Liver (tissue), 8 donors: ENCODE measurements at regions not wholly inside any gene's neighbourhood (a gene's known extent, or its start where the extent isn't known, plus 50 kb on each side); places are given as distances from the start of the nearest gene placed in this dataset.

Experiments used
- DNase-seq: peaks from one replicate; pipeline ENCODE4 v3.0.0-alpha.2; 2017; ENCODE audit warnings: low spot score
- H3K27ac ChIP-seq, 2 donors: one replicate each; pipeline ENCODE4 v1.7.0; 2013; ENCODE audit warnings: inconsistent platforms in 2 of 2, low read length in 2 of 2, control low read depth in 1 of 2, low read depth in 1 of 2, mild to moderate bottlenecking in 1 of 2
- H3K27me3 ChIP-seq, 4 donors: one replicate each; pipeline versions ENCODE4 v1.6.1 to v1.7.0; 2013; ENCODE audit warnings: low read length in 3 of 4, inconsistent platforms in 1 of 4, mild to moderate bottlenecking in 1 of 4, moderate library complexity in 1 of 4; ENCODE audit not compliant: control insufficient read depth in 4 of 4, insufficient read depth in 4 of 4
- H3K36me3 ChIP-seq, 4 donors: one replicate each; pipeline versions ENCODE4 v1.6.1 to v1.7.0; 2013; ENCODE audit warnings: low read length in 3 of 4, mild to moderate bottlenecking in 3 of 4, low read depth in 1 of 4, moderate library complexity in 1 of 4; ENCODE audit not compliant: control insufficient read depth in 4 of 4, insufficient read depth in 3 of 4
- H3K4me1 ChIP-seq, 4 donors: one replicate each; pipeline versions ENCODE4 v1.6.1 to v1.7.0; 2013; ENCODE audit warnings: low read length in 3 of 4, mild to moderate bottlenecking in 3 of 4, moderate library complexity in 1 of 4; ENCODE audit not compliant: control insufficient read depth in 4 of 4, insufficient read depth in 4 of 4
- H3K4me3 ChIP-seq, 3 donors: one replicate each; pipeline versions ENCODE4 v1.6.1 to v1.7.0; 2013; ENCODE audit warnings: low read length in 3 of 3, control low read depth in 1 of 3, low read depth in 1 of 3, mild to moderate bottlenecking in 1 of 3
- H3K9ac ChIP-seq, 2 donors: one replicate each; pipeline ENCODE4 v1.7.0; 2013; ENCODE audit warnings: low read length in 2 of 2, mild to moderate bottlenecking in 2 of 2, moderate library complexity in 2 of 2, control low read depth in 1 of 2, low read depth in 1 of 2
- H3K9me3 ChIP-seq, 4 donors: one replicate each; pipeline versions ENCODE4 v1.6.1 to v1.7.0; 2013; ENCODE audit warnings: low read length in 3 of 4; ENCODE audit not compliant: control insufficient read depth in 4 of 4
- ATF3 ChIP-seq: IDR thresholded peaks from 2 replicates; pipeline ENCODE4 v1.6.1; 2016; ENCODE audit warnings: antibody characterized with exemption
- CTCF ChIP-seq: fragments of 150-350 bp; IDR thresholded peaks from 2 replicates; pipeline ENCODE4 v1.5.1; 2017; ENCODE audit warnings: improper control_type of control experiment, low read depth, low read length; ENCODE audit not compliant: missing input control
- EGR1 ChIP-seq, 2 donors: IDR thresholded peaks; 2 replicates each; pipeline ENCODE4 v1.6.1; 2016 to 2018; ENCODE audit warnings: antibody characterized with exemption in 2 of 2, low read depth in 2 of 2
- FOXA1 ChIP-seq: IDR thresholded peaks from 2 replicates; pipeline ENCODE4 v1.6.1; 2016; ENCODE audit warnings: antibody characterized with exemption
- FOXA2 ChIP-seq: IDR thresholded peaks from 2 replicates; pipeline ENCODE4 v1.6.1; 2016; ENCODE audit warnings: antibody characterized with exemption
- GABPA ChIP-seq, 2 donors: IDR thresholded peaks in 1 of 2; conservative IDR thresholded peaks in 1 of 2; 2 replicates each; pipeline ENCODE4 v1.6.1; 2016; ENCODE audit warnings: antibody characterized with exemption in 2 of 2, mild to moderate bottlenecking in 1 of 2, moderate library complexity in 1 of 2
- HNF4A ChIP-seq, 2 donors: conservative IDR thresholded peaks; 2 replicates each; pipeline ENCODE4 v1.6.1; 2016; ENCODE audit warnings: antibody characterized with exemption in 2 of 2, mild to moderate bottlenecking in 2 of 2
- HNF4G ChIP-seq: IDR thresholded peaks from 2 replicates; pipeline ENCODE4 v1.6.1; 2016; ENCODE audit warnings: antibody characterized with exemption
- JUND ChIP-seq, 2 donors: IDR thresholded peaks; 2 replicates each; pipeline ENCODE4 v1.6.1; 2016; ENCODE audit warnings: antibody characterized with exemption in 2 of 2
- MAX ChIP-seq: IDR thresholded peaks from 2 replicates; pipeline ENCODE4 v1.6.1; 2016; ENCODE audit warnings: antibody characterized with exemption
- NR2F2 ChIP-seq: IDR thresholded peaks from 2 replicates; pipeline ENCODE4 v1.6.1; 2016; ENCODE audit warnings: antibody characterized with exemption
- RAD21 ChIP-seq, 2 donors: IDR thresholded peaks; 2 replicates each; pipeline ENCODE4 v1.6.1; 2016; ENCODE audit warnings: antibody characterized with exemption in 2 of 2, mild to moderate bottlenecking in 2 of 2
- REST ChIP-seq: IDR thresholded peaks from 2 replicates; pipeline ENCODE4 v1.6.1; 2016; ENCODE audit warnings: antibody characterized with exemption, mild to moderate bottlenecking
- RXRA ChIP-seq, 2 donors: IDR thresholded peaks; 2 replicates each; pipeline ENCODE4 v1.6.1; 2017 to 2018; ENCODE audit warnings: antibody characterized with exemption in 2 of 2, mild to moderate bottlenecking in 1 of 2
- SP1 ChIP-seq: IDR thresholded peaks from 2 replicates; pipeline ENCODE4 v1.6.1; 2018; ENCODE audit warnings: antibody characterized with exemption, mild to moderate bottlenecking
- TAF1 ChIP-seq: conservative IDR thresholded peaks from 2 replicates; pipeline ENCODE4 v1.6.1; 2016; ENCODE audit warnings: antibody characterized with exemption, mild to moderate bottlenecking
- YY1 ChIP-seq: IDR thresholded peaks from 2 replicates; pipeline ENCODE4 v1.6.1; 2016; ENCODE audit warnings: antibody characterized with exemption, mild to moderate bottlenecking
- WGBS: extraction: QIAGEN DNeasy Blood & Tissue Kit; methylation state at CpG from one replicate; pipeline ENCODE4 v1.1.7; 2013; 5-methylcytosine and 5-hydroxymethylcytosine counted together
- TF ChIP-seq, protein P1 (sequence below): IDR thresholded peaks from 2 replicates; pipeline ENCODE4 v1.6.1; 2016; ENCODE audit warnings: antibody characterized with exemption
- donor health status: healthy.
- donor health status: healthy.
- donor health status: healthy.
- donor health status: healthy.
- donor health status: healthy.

DNA sequence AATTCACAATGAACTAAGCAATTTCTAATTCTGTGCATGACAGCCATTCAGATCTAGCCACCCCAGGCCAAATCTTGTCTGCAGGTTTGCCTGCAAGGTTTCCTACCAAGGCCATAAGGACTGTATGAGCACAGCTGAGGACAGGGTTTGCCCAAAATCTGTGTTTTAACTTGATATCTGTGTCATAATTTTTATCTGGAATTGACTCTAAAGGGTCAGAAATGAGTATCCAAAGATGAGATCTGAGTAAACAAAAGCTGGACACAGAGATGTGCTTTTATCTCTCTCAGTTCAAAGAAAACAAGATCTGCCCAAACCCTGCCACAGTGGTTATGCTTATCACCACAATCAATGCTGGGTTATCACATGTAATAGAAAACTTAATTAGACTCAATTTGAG lies 154.6 kb upstream of the COL8A1 start:
- TF ChIP-seq JUND (IDR thresholded peaks at IDR 0.05) (no peak), SP1 (no peak), FOXA2 (no peak), YY1 (no peak), REST (no peak), GABPA (IDR thresholded peaks at IDR 0.05 in 1 of 2, conservative IDR thresholded peaks at IDR 0.05 in 1 of 2) (no peak), MAX (no peak), FOXA1 (no peak), RAD21 (IDR thresholded peaks at IDR 0.05) (no peak), EGR1 (IDR thresholded peaks at IDR 0.05; ENCODE audit: low read depth in 2 of 2) (no peak), TAF1 (no peak), CTCF (no peak), HNF4A (conservative IDR thresholded peaks at IDR 0.05) (no peak), ATF3 (no peak), HNF4G (no peak), NR2F2 (no peak), RXRA (IDR thresholded peaks at IDR 0.05) (no peak)
- TF ChIP-seq, protein P1, sequence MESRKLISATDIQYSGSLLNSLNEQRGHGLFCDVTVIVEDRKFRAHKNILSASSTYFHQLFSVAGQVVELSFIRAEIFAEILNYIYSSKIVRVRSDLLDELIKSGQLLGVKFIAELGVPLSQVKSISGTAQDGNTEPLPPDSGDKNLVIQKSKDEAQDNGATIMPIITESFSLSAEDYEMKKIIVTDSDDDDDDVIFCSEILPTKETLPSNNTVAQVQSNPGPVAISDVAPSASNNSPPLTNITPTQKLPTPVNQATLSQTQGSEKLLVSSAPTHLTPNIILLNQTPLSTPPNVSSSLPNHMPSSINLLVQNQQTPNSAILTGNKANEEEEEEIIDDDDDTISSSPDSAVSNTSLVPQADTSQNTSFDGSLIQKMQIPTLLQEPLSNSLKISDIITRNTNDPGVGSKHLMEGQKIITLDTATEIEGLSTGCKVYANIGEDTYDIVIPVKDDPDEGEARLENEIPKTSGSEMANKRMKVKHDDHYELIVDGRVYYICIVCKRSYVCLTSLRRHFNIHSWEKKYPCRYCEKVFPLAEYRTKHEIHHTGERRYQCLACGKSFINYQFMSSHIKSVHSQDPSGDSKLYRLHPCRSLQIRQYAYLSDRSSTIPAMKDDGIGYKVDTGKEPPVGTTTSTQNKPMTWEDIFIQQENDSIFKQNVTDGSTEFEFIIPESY, result no peak
- Histone ChIP-seq H3K36me3 (no peaks in the 10 kb centered on the region), H3K4me1 (no peaks in the 10 kb centered on the region), H3K9me3 (peaks cover 0 to 6% (median 3%) of the 10 kb centered on the region in 4 donors), H3K27ac (no peak overlapping the region), H3K4me3 (no peak overlapping the region), H3K9ac (no peak overlapping the region), H3K27me3 (no peaks in the 10 kb centered on the region)
- no peak for DNase-seq

GRCh38 chr3:99482191-99482590 lies 156.2 kb upstream of the COL8A1 start:
- 59% methylated on average over 1 of the region's 1 CpG for WGBS
- Histone ChIP-seq H3K9me3 (peaks cover 0 to 7% (median 3%) of the 10 kb centered on the region in 4 donors), H3K9ac (no peak overlapping the region), H3K4me1 (no peaks in the 10 kb centered on the region), H3K27ac (no peak overlapping the region), H3K4me3 (no peak overlapping the region), H3K36me3 (no peaks in the 10 kb centered on the region), H3K27me3 (no peaks in the 10 kb centered on the region)
- TF ChIP-seq FOXA2 (no peak), NR2F2 (no peak), TAF1 (no peak), ATF3 (no peak), SP1 (no peak), EGR1 (IDR thresholded peaks at IDR 0.05; ENCODE audit: low read depth in 2 of 2) (no peak), CTCF (no peak), MAX (no peak), JUND (IDR thresholded peaks at IDR 0.05) (no peak), HNF4A (conservative IDR thresholded peaks at IDR 0.05) (no peak), REST (no peak)
- DNase-seq, result no peak
